GM21381 (cell line): ENCODE measurements at regions not wholly inside any gene's neighbourhood (a gene's known extent, or its start where the extent isn't known, plus 50 kb on each side); places are given as distances from the start of the nearest gene placed in this dataset.
"Not testable (repeated sequence)": the region's sequence is repeated elsewhere in the genome, so short reads cannot be mapped to it uniquely, and the experiment has no call there.

Source experiments
- ATAC-seq: cut with Tn5 transposase; IDR thresholded peaks from one replicate; pipeline ENCODE4 v1.9.1; 2021; ENCODE audit warnings: mild to moderate bottlenecking, moderate library complexity; ENCODE audit not compliant: unreplicated experiment

GRCh38 chr5:8693341-8693844 lies 824.4 kb downstream of the MTRR start:
- ATAC-seq: no peak

GRCh38 chr5:8694545-8694944 lies 825.6 kb downstream of the MTRR start:
- ATAC-seq: no peak

DNA sequence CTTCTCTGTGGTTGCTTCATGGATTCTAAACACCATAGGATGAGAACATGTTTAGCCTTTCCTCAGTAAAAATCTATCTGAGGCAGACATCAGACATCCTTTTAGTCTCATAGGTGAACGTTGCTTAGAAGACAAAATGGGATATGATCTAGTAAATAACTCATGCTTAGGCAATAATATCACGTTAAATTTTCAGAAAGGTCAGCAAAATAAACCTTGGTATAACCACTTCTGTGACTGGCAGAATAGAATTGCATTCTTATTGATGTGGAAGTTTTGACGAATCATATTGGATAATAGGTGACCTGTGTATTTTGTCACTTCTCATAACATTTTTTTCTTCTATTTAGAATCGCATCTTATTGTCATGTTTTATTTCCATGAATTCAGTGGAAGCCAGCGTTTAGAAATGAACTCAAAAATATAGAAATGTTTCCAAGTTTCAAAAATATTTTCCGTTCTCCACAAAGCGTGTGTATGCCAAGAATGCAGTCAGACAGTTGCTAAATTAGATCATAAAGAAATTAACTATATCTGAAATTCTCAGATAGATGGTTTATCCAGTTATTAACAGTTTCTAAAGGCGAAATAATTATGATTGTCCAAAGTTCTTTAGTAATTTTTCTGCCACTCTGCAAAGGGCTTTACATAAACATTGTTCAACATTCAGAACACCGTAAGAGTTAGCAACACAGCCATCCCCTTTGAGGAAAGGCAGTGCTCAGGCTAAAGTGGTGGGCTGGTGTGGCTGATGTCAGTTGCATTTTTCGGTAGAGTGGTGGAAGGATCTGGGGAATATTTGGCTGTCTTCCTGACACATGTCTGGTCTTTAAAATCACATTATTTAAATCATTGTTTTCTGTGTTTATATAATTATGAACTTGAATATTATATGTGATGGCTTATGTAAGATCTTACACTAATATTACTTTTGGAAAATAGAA lies 827.2 kb downstream of the MTRR start:
- ATAC-seq: no peak

- no peak for ATAC-seq
Observed at GRCh38 chr5:8700222-8700621, 831.3 kb downstream of the MTRR start.

- ATAC-seq: no peak
Observed at GRCh38 chr5:8700671-8701070, 831.7 kb downstream of the MTRR start.

GRCh38 chr5:8701251-8701650 lies 832.3 kb downstream of the MTRR start:
- no peak for ATAC-seq

GRCh38 chr5:8710426-8710930 lies 835.4 kb downstream of the SEMA5A start:
- ATAC-seq: no peak

GRCh38 chr5:8714198-8714597 lies 831.7 kb downstream of the SEMA5A start:
- no peak for ATAC-seq

- no peak for ATAC-seq
Observed at GRCh38 chr5:8714861-8715260, 831.0 kb downstream of the SEMA5A start.

GRCh38 chr5:8719796-8720195 lies 826.1 kb downstream of the SEMA5A start:
- no peak for ATAC-seq

DNA sequence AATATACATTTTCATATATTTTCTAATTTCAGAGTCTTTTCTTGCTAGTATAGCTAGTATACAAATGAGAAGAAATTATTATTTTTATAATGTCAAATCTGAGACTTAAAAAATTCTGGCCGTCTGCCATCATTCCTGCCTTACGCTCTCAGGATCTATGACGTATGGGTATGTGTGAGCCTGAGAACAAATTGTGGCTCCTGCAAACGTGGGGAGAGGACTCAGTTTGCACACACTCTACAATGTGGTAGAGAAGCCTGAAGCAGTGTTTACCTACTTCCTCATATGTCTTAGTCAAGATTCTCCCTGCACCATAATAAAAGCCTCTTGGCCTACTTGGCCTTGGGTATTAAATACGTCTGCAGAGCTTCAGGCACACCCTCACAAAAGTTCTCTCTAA lies 825.4 kb downstream of the SEMA5A start:
- ATAC-seq: no peak

- ATAC-seq: no peak
Observed at GRCh38 chr5:8721536-8721935, 824.3 kb downstream of the SEMA5A start.

DNA sequence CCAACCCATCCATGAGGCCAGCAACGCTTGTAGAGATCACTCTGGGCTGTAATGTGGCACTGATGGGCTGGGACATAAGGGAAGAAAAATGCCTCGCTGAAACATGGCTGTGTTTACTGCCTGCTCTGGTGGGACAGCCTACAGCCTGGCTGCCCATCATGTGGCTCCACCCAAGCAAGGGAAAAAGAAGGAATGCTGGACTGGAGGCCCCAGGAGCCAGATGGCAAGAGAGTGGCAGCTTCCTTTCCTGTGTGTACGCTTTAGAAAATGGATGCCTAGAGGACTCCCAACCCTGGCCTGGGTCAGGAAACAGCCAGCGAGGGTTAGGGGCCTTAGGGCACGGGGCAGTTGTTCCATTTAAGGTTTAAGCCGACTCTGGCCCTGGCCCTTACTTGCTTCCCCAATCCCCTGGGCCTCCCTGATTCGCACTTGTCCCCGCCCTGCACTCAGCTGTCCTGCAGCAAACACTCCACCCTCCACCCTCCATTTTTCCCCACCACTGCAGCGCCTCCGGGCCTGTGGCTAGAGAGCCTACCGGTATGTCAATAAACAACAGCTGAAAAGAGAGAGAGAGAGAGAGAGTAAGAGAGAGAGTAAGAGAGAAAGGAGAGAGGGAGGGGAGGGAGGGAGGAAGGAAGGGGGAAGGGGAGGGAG lies 819.4 kb downstream of the SEMA5A start:
- ATAC-seq: no peak

DNA sequence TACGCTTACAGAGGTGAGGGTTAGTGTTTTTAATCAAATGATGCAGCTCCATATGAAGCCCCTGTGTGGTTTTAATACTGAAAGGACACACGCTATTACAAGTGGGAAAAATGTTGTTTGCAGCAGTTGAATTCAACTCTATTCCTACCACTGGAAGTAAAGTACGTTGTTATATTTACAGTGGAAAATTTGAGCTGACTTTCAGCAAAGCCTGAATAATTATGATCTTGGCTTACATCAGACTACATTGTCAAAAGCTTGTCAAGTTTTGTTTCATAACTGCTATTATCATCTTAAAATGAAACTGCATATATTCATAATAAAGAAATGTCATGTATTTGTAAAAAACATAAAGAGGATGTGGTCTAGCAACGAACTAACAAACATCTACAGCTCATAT lies 818.5 kb downstream of the SEMA5A start:
- no peak for ATAC-seq

- no peak for ATAC-seq
Observed at GRCh38 chr5:8729437-8729836, 816.4 kb downstream of the SEMA5A start.

GRCh38 chr5:8730194-8730593 lies 815.7 kb downstream of the SEMA5A start:
- ATAC-seq: no peak

- ATAC-seq: not testable (repeated sequence)
Observed at GRCh38 chr5:8731110-8731509, 814.8 kb downstream of the SEMA5A start.

DNA sequence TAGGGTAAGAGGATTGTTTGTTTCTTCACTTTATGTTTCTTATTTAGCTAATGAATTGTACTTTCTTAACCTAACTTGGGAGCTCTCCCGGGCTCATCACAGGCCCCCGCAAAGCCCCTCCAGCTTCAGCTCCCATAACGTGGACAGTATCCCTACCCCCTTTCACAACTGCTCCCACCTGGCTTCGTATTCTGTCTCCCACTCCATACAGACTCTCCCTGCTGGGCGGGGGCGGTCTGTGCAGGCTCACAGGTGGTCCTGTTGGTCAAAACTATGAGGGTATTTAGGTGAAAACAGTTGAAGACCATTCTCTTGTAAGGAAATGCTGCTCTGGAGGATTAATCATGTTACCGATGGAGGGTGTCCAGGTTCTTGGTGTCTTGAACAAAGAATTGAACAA lies 805.3 kb downstream of the SEMA5A start:
- no peak for ATAC-seq

GRCh38 chr5:8749556-8749955 lies 796.3 kb downstream of the SEMA5A start:
- ATAC-seq: no peak

DNA sequence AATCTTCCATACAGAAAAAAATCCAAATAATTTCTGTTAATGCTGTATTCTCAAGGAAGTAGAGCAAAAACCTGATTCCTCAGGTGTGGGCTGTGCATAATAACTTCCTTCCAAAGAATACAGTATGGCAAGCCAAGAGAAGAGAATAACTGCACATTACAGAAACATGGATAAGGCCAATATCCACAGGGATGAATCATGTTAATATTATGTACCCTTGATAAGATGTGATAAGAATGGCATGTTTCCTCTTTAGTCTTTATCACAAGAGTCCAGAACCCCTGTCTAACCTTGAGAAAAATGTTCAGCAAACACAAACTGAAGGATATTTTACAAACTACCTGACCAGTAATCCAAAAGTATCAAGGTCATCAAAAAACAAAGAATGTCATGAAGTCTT lies 795.8 kb downstream of the SEMA5A start:
- no peak for ATAC-seq

GRCh38 chr5:8751971-8752370 lies 793.9 kb downstream of the SEMA5A start:
- no peak for ATAC-seq

DNA sequence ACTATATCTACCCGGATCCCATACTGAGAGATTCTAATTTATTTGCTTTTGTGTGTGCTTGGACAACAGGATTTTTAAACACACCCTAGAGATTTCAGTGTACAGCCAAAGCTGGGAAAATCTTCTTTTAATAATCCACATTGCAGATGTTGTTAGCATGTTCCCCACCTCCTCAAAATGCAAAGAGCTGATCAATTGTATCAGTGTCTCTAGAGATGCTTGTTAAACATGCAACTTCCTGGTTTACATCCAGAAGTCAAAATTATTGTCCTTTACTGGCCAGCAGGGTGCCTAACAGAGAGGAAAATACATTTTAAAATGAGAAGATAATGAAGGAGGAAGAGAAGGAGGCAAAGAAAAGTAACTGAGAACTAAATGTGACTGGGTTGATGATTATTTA lies 793.3 kb downstream of the SEMA5A start:
- no peak for ATAC-seq
